BE2C (cell line): ENCODE measurements at regions not wholly inside any gene's neighbourhood (a gene's known extent, or its start where the extent isn't known, plus 50 kb on each side); places are given as distances from the start of the nearest gene placed in this dataset.

Experiments used
- DNase-seq: peaks from one replicate; pipeline ENCODE4 v3.0.0-alpha.2; 2020
- H3K27me3 ChIP-seq: fragments of 250-450 bp; sonication (Bioruptor Pico); 2 replicates; pipeline ENCODE4 v1.5.1; 2020; ENCODE audit warnings: mild to moderate bottlenecking
- H3K36me3 ChIP-seq: fragments of 250-450 bp; sonication (Bioruptor Pico); 2 replicates; pipeline ENCODE4 v1.5.1; 2020; ENCODE audit warnings: mild to moderate bottlenecking
- H3K4me1 ChIP-seq: fragments of 250-450 bp; sonication (Bioruptor Pico); 2 replicates; pipeline ENCODE4 v1.5.1; 2020
- H3K4me3 ChIP-seq: 2 replicates; pipeline ENCODE4 v1.5.1; 2011; ENCODE audit warnings: low read depth, low read length
- H3K9me3 ChIP-seq: fragments of 250-450 bp; sonication (Bioruptor Pico); 2 replicates; pipeline ENCODE4 v1.5.1; 2020
- TF ChIP-seq, protein P1 (sequence below): IDR thresholded peaks from 2 replicates; pipeline ENCODE4 v1.5.1; 2012; ENCODE audit warnings: mild to moderate bottlenecking, low read depth, low read length

DNA sequence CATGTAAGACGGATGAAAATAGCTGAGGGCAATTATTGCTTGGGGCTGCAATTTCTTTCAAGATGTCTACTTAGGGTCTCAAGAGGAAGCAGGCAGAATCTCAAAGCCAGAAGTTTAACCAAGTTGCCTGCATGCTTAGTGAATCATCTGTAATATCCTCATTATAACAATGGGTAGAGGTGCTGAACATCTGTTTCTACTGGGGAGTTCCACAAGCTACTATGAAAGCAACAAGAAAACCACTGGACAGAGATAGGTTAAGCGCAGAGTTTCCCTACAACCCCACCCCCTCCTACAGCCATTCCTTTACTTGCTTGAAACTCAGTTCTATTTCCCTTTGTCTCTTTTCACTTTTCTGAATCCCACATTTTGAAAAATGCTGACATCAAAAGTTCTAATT is 759.4 kb upstream of the GBE1 start:
- DNase-seq, result no peak
- no peaks in the 10 kb centered on the region for H3K36me3 ChIP-seq
- H3K27me3 ChIP-seq, result no peaks in the 10 kb centered on the region
- TF ChIP-seq, protein P1, sequence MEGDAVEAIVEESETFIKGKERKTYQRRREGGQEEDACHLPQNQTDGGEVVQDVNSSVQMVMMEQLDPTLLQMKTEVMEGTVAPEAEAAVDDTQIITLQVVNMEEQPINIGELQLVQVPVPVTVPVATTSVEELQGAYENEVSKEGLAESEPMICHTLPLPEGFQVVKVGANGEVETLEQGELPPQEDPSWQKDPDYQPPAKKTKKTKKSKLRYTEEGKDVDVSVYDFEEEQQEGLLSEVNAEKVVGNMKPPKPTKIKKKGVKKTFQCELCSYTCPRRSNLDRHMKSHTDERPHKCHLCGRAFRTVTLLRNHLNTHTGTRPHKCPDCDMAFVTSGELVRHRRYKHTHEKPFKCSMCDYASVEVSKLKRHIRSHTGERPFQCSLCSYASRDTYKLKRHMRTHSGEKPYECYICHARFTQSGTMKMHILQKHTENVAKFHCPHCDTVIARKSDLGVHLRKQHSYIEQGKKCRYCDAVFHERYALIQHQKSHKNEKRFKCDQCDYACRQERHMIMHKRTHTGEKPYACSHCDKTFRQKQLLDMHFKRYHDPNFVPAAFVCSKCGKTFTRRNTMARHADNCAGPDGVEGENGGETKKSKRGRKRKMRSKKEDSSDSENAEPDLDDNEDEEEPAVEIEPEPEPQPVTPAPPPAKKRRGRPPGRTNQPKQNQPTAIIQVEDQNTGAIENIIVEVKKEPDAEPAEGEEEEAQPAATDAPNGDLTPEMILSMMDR, result no peak
- H3K4me3 ChIP-seq, result no peak overlapping the region
- no peaks in the 10 kb centered on the region for H3K4me1 ChIP-seq
- H3K9me3 ChIP-seq, result no peaks in the 10 kb centered on the region

DNA sequence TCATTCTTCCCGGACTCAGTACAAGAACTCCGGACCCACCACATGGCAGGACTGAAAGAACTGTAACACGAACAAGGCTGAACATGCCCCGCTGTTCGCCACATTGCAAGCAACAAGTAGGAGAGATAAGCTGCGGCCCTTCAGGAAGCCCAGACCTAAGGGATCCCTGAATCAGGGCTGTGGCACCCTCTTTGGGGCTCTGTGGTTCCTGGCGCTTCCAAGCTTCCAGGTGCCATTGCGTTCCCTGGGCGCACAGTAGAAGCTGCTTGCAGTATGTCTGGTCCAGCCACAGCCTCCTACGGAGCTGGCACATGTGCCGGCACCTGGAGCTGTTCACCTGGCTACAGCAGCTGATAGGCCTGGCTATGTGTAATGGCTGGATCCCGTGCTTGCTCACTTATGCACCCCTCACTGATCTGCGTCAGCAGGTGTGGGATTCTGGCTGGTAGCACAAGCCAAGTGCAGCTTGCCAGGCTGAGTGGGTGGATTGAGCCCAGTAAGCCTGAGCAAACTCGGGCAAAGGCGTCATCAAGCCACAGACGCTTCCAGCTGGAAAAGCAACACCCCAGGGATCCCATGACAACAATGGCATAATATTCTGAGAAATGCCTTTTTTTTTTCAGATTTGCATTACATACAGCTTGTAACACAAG is 748.6 kb upstream of the GBE1 start:
- Histone ChIP-seq H3K4me1 (no peaks in the 10 kb centered on the region), H3K36me3 (no peaks in the 10 kb centered on the region)
- DNase-seq, result no peak

DNA sequence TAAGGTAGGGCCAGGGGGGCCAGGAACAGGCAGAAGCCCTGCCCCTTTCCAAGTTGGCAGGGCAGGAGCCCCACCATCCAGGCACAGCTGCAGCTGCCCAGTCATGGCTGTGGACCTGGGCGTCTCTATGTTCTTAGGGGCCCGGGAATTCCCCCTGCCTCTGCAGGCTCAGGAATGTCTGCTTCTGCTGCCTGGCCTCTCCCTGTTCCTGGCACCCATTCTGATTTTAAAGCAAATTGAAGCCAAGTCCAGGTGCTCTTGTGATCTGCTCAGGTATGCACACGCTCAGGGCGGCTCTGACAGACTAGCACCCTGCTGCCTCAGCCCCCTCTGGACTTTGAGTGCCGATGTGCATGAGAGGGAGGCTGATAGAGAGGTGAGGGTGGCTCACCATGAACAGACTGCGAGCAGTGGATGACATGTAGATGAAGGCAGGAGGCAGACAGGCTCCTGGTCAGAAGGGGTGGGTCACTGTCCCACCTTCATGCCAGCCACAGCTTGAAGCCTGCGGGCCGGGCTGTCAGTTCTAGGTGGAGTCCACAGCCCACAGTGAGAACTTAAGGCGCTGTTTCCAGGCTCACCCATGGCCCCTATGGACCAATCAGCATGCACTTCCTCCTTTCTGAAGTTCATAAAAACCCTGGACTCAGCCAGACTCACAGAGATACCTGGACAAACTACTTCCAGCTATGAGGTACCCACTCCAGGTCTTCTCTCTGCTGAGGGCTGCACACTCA is 747.8 kb upstream of the GBE1 start:
- Histone ChIP-seq H3K4me3 (no peak overlapping the region), H3K4me1 (no peaks in the 10 kb centered on the region), H3K9me3 (no peaks in the 10 kb centered on the region), H3K36me3 (no peaks in the 10 kb centered on the region), H3K27me3 (no peaks in the 10 kb centered on the region)
- no peak for DNase-seq
- TF ChIP-seq, protein P1, result no peak

More for the DNA sequence above, 748.6 kb upstream of the GBE1 start:
- H3K4me3 ChIP-seq, result no peak overlapping the region
- TF ChIP-seq, protein P1, result no peak
- no peaks in the 10 kb centered on the region for H3K9me3 ChIP-seq
- no peaks in the 10 kb centered on the region for H3K27me3 ChIP-seq

DNA sequence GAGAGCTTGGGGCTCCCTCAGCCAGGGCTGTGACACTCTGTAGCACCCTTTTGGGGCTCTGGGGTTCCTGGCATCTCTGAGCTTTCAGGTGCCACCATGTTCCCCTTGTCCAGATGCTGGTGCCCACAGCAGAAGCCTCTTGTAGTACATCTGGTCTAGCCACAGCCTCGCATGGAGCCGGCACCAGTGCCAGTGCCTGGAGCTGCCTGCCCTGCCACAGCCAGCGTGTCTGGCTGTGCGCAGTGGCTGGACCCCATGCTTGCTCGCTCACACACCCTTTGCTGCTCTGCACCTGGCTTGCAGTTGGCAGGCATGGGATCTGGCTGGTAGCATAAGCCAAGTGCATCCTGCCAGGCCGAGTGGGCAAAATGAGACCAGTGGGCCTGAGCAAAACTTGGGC is 744.8 kb upstream of the GBE1 start:
- DNase-seq, result no peak
- Histone ChIP-seq H3K36me3 (no peaks in the 10 kb centered on the region), H3K4me3 (no peak overlapping the region), H3K4me1 (no peaks in the 10 kb centered on the region), H3K27me3 (no peaks in the 10 kb centered on the region), H3K9me3 (no peaks in the 10 kb centered on the region)
- TF ChIP-seq, protein P1, result no peak

DNA sequence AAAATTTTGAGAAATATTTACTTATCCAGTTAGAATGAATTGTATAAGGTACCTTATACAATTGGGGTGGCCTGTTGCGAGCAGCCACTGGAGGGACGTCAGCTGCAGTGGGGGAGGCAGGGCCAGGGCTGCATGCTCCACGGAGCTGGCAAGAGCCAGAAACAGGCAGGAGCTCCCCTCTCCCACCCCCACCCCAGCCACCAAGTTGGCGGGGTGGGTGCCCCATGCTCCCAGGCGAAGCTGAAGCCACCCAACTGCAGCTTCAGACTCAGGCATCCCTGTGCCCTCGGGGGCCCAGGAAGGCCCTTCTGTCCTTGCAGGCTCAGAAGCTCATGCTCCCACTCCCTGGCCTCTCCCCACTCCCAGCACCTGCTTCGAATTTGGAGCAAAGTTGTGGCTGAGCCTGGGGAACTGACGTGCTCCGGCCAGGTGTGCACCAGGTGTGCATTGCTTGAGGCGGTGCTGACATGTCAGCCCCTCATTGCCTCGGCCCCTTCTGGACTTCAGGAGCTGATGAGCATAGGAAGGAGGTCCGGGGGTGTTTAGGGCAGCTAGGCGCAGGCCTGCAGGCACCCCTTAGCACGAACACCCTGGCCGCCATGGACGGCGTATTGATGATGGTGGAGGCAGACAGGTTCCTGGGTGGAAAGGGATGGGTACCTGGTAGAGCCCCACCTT is 743.8 kb upstream of the GBE1 start:
- H3K27me3 ChIP-seq, result no peaks in the 10 kb centered on the region
- H3K4me3 ChIP-seq, result no peak overlapping the region
- DNase-seq, result no peak
- TF ChIP-seq, protein P1, result no peak
- no peaks in the 10 kb centered on the region for H3K9me3 ChIP-seq
- H3K36me3 ChIP-seq, result no peaks in the 10 kb centered on the region
- H3K4me1 ChIP-seq, result no peaks in the 10 kb centered on the region

DNA sequence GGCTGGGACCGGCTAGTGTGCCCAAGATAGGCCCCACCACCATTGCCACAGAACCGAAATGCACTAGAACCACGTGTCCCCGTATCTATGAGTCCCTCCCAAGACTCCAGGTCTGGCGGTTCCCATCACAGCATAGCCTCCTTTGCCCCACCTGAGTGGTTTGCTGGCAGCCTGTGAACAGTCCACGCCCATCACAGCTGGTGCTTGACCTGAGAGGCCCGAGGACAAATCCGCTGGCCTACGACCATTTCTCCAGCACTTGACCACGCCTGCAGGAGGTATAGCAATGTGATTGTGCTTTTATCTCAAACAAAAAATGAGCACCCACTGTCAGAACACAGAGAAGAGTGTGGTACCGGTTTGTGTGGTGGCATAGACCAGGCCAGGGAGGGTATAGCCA is 736.7 kb upstream of the GBE1 start:
- Histone ChIP-seq H3K9me3 (no peaks in the 10 kb centered on the region), H3K36me3 (no peaks in the 10 kb centered on the region), H3K4me3 (no peak overlapping the region), H3K4me1 (no peaks in the 10 kb centered on the region), H3K27me3 (no peaks in the 10 kb centered on the region)
- no peak for DNase-seq
- TF ChIP-seq, protein P1, result no peak
